ENCODE measurements at regions not wholly inside any gene's neighbourhood (a gene's known extent, or its start where the extent isn't known, plus 50 kb on each side); places are given as distances from the start of the nearest gene placed in this dataset.

GRCh38 chr13:111540486-111540885 lies 220.0 kb downstream of the TEX29 start:
- no peaks in the 10 kb centered on the region for H3K9me2 ChIP-seq (ENCODE audit: insufficient read depth)
- no peaks in the 10 kb centered on the region for H3F3A ChIP-seq (replicated peaks; ENCODE audit: low read depth)
- DNase-seq (ENCODE audit: low spot score) (no peak), ATAC-seq (no peak)
- peaks cover 31% of the 10 kb centered on the region for H3K27me3 Mint-ChIP-seq (ENCODE audit: insufficient read depth, low read depth, poor library complexity)
- H3K4me1 ChIP-seq (ENCODE audit: insufficient read depth), result peaks cover 22% of the 10 kb centered on the region
- TF ChIP-seq EZH2phosphoT487 (IDR thresholded peaks at IDR 0.05; ENCODE audit: unreplicated experiment) (no peak), STAT1 (IDR thresholded peaks at IDR 0.05; ENCODE audit: unreplicated experiment) (no peak), POLR2AphosphoS5 (IDR thresholded peaks at IDR 0.05; ENCODE audit: low read depth) (no peak), ZNF462 (CRISPR knock-in tag; IDR thresholded peaks at IDR 0.05) (no peak), CREB1 (CRISPR knock-in tag; IDR thresholded peaks at IDR 0.05; ENCODE audit: low read depth) (no peak), REST (IDR thresholded peaks at IDR 0.05; ENCODE audit: unreplicated experiment) (no peak), JUNB (IDR thresholded peaks at IDR 0.05; ENCODE audit: unreplicated experiment) (no peak), ZNF114 (CRISPR knock-in tag; IDR thresholded peaks at IDR 0.05) (no peak), ZNF331 (CRISPR knock-in tag; IDR thresholded peaks at IDR 0.05; ENCODE audit: low read depth) (no peak), CTCF (conservative IDR thresholded peaks at IDR 0.05; ENCODE audit: low read depth in 2 of 2) (no peak), NANOG (IDR thresholded peaks at IDR 0.05; ENCODE audit: borderline replicate concordance) (no peak), ETS1 (IDR thresholded peaks at IDR 0.05) (no peak), EZH2 (IDR thresholded peaks at IDR 0.05; ENCODE audit: low read depth, unreplicated experiment) (no peak)
- H3K27ac ChIP-seq (ENCODE audit: low read depth), result no peak overlapping the region
- H3K4me3 Mint-ChIP-seq, result no peak overlapping the region
- no peaks in the 10 kb centered on the region for H4K20me1 ChIP-seq (replicated peaks; ENCODE audit: insufficient read depth)
- no peaks in the 10 kb centered on the region for H3K36me3 Mint-ChIP-seq (ENCODE audit: low read depth)
- H2AFZ ChIP-seq, result no peak overlapping the region; the same call in 1 of the 2 replicates
- H3K27me3 ChIP-seq (ENCODE audit: insufficient read depth), result peaks cover 6% of the 10 kb centered on the region
- H3K79me2 ChIP-seq (replicated peaks; ENCODE audit: insufficient read depth), result no peaks in the 10 kb centered on the region
- no peak overlapping the region for H3K4me3 ChIP-seq
- H3K4me1 Mint-ChIP-seq, result peaks cover 39% of the 10 kb centered on the region
- H3K36me3 ChIP-seq (ENCODE audit: insufficient read depth), result no peaks in the 10 kb centered on the region
- H3K27ac Mint-ChIP-seq, result no peak overlapping the region
- no peak overlapping the region for H3K4me2 ChIP-seq
- H3K9me3 Mint-ChIP-seq, result no peaks in the 10 kb centered on the region; the same call in 1 of the 3 replicates

Measured in GM23338 (cell line).